SH-SY5Y (cell line): ENCODE measurements at regions not wholly inside any gene's neighbourhood (a gene's known extent, or its start where the extent isn't known, plus 50 kb on each side); places are given as distances from the start of the nearest gene placed in this dataset.

ENCODE experiments used
- GATA2 ChIP-seq: IDR thresholded peaks from 2 replicates; pipeline ENCODE4 v1.6.1; 2011; ENCODE audit warnings: mild to moderate bottlenecking, low read depth, low read length
- GATA3 ChIP-seq: IDR thresholded peaks from 2 replicates; pipeline ENCODE4 v1.6.1; 2011; ENCODE audit warnings: low read depth, mild to moderate bottlenecking, low read length, moderate library complexity

DNA sequence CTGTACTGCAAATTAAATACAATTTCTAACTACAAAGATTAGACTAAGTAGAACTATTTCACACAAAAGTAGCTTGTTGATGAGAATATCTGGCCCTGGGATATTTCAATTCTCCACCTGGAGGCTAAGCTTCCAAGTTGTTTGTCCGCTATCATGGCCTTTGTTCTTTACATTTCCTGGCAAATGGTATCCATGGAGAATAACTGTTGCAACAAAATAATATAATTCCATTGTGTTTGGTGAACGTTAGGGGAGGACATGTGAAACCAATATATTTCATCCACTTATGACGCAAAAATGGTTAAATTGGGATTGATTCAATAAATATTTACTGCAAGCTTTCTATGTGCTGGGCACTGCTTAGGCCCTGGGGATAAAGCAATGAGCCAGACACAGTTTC, 565.4 kb downstream of the PTPRC start:
- no peak for TF ChIP-seq GATA2
- TF ChIP-seq GATA3 = no peak
